ENCODE measurements at regions not wholly inside any gene's neighbourhood (a gene's known extent, or its start where the extent isn't known, plus 50 kb on each side); places are given as distances from the start of the nearest gene placed in this dataset.

DNA sequence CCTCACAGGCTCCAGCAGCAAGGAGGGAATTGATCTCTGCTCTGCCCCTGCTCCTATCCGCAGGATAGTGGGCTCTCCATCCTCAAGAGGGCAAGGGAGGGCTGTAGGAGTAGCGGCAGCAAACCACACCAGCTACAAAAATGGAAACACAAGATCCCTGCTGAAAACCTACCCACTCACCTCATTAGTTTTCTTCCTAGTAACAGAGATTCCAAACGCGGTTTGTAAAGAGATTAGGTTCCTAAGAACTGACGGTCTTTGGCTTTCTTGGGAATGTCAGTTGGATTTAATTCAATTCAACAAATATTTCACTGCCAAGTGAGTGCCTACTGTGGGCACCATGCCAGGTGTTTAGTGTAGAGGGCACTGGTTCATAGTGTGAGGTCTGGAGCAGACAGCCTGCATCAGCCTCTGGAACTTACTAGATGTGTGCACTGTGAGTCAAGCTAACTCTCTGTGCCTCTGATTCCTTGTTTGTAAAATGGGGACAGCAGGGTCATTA is 84.7 kb downstream of the MRPL46 start:
- DNase-seq, result peak; percentile 18

DNA sequence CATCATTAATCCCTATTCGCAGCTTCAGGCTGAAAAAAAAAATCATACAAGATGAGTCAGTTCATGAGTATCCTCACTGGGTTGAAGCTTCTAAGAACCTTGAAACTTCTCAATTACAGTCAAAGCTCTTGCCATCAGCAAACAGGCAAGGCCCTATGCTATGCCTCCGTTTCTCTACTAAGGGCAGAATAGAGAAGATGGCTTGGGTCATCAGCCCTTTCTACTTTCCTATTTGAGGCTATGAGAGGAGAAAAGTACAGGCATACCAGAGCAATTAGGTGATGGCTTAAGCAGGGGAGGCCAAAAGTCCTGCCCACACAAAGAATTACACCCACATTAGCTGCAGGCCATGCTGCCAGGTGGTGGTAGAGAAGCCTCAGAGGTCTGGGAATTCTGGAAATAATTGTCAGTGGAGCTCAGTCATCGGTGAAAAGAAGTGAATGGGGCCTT is 89.0 kb downstream of the MRPL46 start:
- no peak for DNase-seq

DNA sequence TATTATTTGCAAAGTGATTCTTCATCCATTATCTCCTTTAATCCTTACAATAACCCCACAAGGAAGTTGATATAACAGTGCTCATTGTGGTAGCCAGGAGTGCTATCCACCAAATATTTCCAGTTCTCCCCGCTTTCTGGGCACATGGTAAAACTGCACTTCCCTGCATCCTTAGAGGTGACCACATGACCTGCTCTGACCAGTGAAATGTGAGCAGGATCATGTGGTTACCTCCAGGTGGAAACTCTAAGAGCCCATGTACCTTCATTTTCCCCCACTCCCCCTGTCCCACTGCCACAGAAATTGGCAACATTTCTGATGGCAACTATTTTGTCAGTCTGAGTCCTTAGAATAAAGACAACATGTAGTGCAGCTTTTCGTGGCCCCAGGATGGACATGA is 89.7 kb downstream of the MRPL46 start:
- DNase-seq, result no peak

DNA sequence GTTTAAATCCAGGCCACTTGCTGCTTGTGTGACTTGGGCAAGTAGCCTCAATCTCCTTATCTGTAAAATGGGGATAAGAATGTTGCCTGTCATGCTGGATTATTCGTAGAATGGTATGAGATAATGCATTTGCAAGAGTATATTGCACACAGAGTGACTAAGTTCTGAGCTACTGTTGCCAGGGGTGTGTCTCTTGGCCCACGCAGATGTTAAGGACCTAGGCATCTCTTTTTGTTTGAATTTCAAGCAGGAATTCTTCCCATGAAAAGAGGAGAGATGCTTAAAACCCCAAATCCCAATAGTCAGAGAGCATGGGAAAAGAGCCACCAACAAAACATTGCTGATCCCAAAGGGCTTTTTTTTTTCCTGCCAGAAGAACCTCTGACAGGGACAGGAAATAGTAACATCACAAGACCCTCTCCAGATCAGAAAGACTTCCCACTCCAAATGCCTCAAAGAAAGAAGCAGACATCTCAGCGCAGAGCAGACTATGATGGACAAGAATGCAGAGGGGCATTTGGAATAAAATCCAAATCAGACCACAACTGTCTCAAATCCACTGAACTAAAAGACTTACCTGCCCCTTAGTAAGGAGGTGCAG is 90.5 kb downstream of the MRPL46 start:
- DNase-seq, result no peak

DNA sequence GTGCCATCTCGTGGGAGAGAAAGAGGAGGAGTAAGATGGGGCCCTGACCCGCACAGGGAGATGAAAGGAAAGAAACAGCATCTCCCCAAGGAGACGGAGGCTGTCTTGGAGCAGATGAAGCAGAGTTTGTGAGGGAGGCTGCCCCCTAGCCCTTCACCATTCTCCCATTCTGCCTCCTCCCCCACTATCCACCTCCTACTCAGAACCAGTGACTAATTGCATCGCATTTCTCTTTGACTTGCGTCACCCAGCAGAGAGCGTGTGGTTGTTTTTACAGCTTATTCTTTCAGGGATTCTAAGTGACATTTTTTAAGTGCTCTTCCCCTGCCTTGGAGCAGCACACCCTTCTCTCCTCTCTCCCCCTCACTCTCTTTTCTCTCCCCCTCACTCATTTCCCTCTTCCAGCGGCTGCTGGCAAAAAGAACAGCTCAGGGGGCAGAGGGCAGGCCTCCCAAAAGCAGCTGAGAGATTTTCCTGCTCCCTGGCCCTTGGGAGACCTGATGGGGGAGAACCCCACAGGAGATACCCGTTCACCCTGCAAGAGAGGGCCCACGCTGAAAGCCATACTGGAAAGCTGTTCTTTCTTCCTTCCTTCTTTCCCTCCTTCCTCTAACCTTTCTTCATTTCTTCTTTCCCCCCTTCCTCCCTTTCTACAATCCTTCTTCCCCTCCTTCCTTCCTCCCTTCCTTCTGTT is 91.8 kb downstream of the MRPL46 start:
- no peak for DNase-seq

DNA sequence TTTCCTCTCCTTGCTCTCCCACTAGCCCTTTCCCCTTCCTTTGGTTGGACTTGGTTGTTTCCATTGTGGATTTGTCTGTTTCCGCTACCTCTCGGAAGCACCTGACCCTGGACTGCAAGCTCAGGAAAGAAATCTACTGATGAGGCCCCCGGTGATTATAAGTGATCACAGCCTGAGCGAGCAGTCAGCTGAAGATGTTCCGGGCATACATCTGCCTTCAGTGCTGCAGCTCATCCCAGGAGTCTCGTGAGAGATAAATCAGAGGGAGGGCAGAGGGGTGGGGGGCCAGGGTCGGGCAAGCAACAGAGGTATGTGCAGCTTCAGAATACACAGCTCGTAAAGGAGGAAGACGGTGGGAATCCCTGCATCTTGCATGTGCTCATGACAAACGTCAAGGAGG is 102.1 kb downstream of the MRPL46 start:
- no peak for DNase-seq

DNA sequence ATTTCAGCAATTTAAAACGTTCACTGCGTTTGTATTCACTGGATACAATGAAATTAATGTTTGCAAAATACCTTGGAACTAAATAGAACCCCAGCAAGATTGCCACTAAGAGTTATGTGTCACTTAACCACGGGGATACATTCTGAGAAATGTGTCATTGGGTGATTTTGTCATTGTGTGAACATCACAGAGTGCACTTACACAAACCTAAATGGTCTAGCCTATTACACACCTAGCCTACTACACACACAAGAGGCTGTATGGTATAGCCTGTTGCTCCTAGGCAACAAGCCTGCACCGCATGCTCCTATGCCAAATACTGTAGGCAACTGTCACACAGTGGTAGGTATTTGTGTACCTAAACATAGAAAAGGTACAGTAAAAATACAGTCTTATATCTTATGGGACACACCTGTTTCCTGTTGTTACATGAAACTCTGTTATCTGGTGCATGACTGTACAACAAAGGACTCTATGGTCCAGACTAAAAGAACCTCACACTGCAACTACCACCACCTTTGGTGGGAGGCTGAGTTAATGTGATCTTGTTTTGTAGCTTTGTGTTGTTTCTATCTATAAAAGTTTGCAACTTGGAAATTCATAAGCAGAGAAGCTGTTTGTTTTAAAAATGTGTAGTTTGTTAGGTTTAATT is 92.2 kb upstream of the NTRK3 start:
- DNase-seq, result no peak

DNA sequence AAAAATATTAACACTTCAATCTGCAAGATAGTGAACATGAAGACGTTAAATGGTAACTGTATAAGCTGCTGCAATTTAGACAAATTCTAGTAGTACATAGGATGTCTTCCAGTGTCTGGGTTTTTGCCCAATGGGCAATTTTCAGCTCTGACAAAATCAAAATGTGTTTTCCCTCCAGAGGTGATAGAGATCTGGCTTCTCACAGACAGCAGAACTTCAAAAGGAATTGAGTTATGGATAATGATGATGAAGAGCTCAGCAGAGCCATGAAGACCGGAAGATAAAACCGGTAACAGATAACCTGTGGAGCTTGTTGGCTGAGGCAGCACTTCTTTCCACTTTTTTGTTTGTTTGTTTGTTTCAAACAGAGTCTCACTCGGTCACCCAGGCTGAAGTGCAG is 89.4 kb upstream of the NTRK3 start:
- DNase-seq, result no peak

DNA sequence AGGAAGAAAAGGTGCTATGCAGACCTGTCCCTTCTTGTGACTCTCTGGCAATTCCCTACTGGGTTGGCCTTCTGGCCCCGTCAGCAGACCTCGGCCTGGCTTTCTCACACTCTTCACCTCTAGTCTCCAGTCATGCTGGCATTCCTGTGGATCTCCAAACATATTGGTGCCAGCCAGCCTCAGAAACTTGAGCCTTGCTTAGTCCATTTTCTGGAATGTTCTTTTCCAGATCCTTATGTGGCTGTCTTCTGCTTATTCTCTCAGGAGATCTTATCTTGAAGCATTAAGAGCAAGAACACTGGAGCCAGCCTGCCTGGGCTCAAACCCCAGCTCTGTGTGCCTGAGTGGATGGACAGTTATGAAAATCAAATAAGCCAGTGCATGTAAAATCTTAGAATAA is 88.2 kb upstream of the NTRK3 start:
- DNase-seq, result no peak

DNA sequence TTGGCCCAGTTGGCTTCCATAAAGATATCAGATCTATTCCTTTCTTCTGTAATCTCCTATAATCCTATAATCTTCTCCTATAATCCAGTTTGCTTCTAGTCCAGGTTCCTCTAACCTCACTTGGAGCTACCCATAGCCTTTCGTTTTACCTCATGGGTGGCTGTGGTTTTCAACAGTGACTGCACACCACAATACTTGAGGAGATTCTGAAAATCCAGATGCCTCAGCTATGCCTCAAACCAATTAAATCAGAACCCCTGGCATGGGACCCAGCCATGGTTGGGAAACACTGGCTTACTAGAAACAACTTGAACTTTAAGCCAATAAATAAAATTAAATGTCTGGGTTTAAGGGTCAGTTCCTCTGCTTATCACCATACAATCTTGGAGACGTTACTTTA is 86.1 kb upstream of the NTRK3 start:
- no peak for DNase-seq

DNA sequence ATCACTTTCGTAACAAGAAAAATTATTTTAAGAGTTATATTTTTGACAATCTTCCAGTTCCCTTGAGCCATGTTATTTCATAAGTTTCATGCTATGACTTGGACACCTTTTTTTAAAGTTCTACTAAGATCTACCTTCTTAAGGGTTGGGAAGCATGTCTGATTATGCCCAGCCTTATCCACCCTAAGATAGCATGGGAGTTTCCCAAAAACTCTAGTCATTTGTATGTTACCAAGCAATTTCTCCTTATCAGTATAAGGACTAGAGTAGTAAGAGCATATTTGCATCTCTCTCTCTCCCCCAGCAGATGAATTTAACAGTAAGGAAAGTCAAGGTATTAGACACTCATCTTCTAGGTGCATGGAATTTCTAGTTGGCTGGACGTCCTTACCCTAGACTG is 85.1 kb upstream of the NTRK3 start:
- no peak for DNase-seq

DNA sequence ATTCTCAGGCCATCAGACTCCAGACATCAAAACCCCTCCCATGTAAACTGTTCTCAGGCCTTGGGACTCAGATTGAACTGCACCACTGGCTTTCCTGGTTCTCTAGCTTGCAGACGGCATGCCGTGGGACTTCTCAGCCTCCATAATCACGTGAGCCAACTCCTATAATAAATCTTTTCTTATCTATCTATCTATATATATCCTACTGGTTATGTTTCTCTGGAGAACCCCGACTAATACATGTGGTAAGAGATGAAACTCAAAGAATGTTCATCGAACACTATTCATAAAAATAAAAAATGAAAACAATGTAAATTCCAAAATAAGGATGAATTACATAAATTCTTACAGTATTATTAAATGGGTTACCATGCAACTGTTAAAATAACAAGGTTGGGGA is 84.5 kb upstream of the NTRK3 start:
- DNase-seq, result no peak

DNA sequence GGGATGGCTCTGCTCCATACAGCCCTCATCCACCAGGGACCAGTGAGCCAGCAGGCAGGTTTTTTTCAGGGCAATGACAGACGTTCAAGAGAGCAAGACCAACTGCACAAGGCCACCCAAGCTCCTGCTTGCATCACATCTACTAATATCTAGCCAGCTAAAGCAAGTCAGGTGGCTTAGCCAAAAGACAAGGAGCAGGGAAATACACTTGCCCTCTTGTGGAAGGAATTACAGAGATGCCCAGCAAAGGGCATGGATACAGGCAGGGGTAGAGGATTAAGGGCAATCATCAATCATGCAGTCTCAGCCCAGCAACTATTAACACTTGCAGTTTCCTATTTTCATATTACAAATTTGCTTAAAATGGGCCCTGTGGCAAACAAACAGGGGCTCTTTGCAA is 81.5 kb upstream of the NTRK3 start:
- DNase-seq, result no peak

DNA sequence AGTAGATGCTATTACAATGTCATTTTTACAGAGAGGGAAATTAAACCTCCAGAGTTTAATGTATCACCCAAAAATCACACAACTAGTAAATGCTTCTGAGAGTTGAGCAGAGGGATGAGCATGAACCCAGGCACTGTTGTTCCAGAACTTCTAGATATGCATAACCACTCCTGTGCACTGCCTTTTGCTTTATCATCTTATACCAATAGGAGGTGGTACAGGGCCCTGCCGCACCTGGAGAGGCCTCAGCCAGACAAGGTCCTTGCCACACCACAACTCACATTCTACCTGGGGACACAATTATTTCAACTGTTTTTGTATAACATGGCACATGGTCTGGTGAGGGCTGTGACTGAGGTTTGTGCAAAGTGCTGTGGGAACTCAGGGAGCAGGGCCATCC is 78.5 kb upstream of the NTRK3 start:
- no peak for DNase-seq

DNA sequence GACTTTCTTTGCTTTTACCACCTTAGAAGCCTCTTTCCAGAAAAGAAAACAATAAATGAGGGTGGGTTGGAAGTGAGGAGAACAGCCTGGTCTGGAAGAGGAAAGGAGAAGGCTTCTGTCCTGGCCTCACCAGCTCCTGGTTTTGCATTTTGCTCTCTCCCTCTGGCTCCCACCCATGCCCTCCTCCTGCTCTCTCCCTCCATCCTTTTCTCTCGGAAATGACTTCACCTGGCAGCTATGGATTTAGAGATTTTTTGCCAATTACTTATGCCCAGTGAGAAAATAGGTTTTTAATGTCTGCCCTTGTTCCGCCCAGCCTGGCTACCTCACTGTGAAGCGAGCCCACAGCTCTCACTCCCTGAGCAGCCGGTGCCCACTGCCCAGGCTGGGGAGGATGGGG is 77.9 kb upstream of the NTRK3 start:
- DNase-seq, result no peak

DNA sequence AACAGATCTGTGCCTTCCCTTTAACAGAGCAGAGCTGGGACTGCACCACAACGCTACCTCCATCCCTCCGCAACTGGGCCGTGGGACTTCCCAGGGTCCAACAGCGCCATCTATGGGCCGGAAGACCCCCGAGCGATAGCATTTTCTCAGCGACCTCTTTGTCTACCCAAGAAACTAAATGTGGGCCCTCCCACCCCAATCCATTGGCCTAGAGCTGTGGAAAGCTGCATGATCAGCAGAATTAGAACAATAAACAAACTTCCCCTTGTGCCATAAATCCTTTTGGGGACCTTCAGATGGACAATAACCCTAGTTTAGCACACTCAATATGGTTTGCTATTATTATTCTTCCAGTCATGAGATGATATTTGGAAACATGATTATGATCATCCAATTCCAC is 74.8 kb upstream of the NTRK3 start:
- peak; percentile 84 for DNase-seq

DNA sequence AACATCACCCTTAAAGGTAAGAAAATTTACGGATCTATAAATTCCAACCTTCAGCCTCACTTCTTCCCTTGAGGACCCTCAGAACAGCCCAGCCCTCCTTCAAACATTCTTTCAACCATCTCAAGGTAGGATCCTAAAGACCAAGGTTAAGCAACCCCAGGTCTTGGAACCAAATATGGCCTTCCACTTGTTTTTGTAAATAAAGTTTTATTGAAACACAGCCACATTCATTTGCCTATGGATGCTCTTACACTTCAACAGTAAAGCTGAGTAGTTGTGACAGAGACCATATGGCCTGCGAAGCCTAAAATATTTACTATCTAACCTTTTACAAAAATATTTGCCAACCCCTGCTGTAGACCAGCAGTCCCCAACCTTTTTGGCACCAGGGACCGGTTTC is 70.4 kb upstream of the NTRK3 start:
- no peak for DNase-seq

DNA sequence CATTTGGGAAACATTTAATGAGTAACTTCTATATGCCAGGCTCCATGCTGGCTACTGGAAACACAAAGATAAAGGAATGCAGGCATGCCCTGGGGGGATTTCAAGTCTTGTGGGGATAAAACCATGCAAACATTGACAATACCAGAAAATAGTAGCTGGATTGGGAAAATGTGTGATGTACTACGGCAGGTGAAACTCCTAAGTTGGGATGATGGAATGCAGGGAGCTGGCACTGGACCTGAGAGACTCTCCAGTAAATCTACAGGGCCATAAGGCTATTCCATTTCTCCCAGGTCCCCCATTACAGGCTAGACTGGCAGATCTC is 68.2 kb upstream of the NTRK3 start:
- DNase-seq, result no peak

DNA sequence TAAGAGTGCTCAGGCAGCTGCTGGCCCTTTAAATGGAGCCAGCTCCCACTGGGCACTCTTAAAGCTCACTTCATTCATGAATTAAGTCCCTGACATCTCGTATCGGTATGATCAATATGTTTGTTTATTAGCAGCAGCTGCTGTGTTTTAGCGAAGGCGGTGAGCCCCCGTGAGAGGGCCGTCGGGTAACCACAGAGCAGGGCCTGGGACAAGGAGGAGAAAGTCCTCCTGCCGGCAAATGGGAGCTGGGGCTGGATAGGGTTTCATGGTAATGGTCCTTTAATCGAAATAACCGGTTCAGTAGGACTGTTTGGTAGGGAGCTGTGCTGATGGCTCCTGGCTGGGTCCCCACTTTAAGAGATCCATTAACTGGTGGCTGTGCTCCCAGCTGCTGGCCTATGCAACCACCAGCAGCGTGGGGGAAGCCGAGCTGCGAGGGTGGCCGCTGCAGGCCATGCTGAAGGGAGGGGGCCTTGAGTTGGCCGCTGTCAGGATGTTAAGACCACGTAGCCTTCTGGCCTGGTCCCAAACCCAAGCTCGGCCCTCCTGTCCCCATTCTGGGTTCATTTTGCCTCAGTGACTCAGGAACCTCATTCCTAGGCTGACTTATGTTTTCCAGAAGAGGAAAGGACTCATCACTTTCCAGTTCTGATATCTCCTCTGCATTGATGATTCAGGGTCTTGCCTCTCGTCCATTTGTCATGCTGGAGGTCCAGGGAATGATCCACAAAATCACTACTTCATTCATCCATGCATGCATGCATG is 67.6 kb upstream of the NTRK3 start:
- no peak for DNase-seq

DNA sequence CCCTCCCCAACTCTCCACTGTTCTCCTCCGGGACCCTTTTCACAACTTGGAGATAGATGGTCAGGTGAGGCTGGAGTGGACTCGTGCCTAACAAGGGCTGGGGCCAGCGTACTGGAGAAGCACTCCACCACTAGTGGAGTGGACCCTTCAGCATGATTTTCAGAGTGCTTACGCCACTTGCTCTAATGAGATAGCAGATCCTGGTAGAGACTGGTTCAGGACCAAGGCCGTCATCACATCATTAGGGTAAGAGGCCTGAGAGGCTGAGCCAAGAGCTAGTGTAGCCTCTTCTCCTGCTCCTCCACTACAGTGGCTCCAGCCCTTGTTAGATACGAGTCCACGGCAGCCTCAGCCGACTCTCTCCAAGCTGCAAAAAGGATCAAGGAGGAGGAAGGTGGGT is 66.9 kb upstream of the NTRK3 start:
- DNase-seq, result no peak

DNA sequence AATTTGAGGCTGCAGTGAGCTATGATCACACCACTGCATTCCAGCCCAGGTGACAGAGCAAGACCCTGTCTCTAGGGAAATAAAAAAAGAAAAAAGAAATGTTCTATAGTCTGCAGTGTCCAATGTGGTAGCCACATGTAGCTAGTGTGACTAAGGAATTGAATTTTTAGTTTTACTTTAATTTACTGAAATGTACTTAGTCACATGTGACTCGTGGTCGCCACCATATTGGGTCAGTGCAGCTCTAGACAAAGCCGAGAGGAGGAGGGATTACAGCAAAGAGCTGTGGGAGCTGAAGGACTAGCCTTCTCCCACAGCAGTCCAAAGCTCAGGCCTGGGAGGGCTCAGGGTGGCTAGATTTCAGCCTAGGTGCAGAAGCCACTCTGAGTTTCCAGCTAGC is 65.9 kb upstream of the NTRK3 start:
- no peak for DNase-seq

DNA sequence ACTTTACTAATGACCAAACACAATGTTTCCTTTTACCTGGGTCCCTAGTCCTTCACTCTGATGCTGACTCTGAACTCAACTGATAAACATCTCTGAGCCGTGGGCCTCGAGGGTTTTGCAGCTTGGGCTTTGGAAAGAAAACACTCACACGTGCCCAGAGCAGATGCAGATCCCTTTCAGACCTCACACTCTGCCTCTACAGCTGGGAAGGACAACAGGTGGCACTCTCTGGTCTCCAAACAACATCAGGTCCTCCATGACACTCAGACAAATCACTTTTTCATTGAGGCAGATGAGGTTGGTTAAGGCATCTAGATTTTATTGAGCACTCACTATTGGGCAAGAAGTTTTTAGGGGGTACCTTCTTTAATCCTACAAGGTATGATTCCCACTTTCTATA is 64.7 kb upstream of the NTRK3 start:
- DNase-seq, result no peak

DNA sequence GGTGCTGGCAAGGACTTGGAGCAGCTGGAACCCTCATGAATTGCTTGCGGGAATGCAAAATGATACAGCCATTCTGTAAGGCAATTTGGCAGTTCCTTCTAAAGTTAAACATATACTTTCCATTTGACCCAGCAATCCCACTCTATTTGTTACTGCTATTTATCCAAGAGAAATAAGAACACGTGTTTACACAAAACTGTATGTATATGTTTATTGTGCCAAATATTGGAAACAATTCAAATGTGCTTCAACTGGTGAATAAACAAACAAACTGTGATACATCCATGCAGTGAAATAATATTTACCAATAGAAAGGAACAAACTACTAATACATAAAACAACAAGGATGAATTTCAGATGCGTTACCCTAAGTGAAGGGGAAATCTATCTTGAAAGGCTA is 60.0 kb upstream of the NTRK3 start:
- DNase-seq, result no peak
